ENCODE measurements at regions not wholly inside any gene's neighbourhood (a gene's known extent, or its start where the extent isn't known, plus 50 kb on each side); places are given as distances from the start of the nearest gene placed in this dataset.

DNA sequence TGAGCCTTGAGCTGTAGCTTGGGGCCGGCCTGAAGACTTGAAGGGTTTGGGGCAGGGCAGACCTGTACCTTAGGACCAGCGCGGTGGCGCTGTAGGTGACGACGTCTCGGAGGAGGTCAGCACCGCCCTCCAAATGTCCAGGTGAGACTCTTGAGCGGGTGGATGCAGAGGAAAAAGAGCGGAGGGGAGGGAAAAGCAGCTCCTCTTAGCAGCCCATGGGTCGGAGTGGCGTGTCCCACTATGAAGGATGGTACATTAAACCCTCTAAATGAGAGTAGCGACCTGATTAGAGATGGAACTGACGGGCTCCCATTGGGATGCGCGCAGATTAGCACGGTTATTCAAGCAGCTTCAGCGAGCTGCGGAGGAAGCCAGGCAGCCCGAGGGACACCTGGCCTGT, 77.0 kb upstream of the MAP1LC3B2 start:
- Histone ChIP-seq H3K27me3 (ENCODE audit: control insufficient read depth in 4 of 4, insufficient read depth in 4 of 4, low read length in 3 of 4) (no peaks in the 10 kb centered on the region), H3K36me3 (ENCODE audit: control insufficient read depth in 4 of 4, insufficient read depth in 3 of 4, low read depth in 1 of 4, low read length in 3 of 4) (no peaks in the 10 kb centered on the region), H3K9me3 (ENCODE audit: control insufficient read depth in 4 of 4, low read length in 3 of 4) (no peaks in the 10 kb centered on the region), H3K9ac (ENCODE audit: low read depth in 1 of 2, low read length in 2 of 2) (no peak overlapping the region), H3K4me1 (ENCODE audit: control insufficient read depth in 4 of 4, insufficient read depth in 4 of 4, low read length in 3 of 4) (no peaks in the 10 kb centered on the region), H3K27ac (ENCODE audit: low read depth in 1 of 2, low read length in 2 of 2) (no peak overlapping the region), H3K4me3 (ENCODE audit: low read depth in 1 of 3, low read length in 3 of 3) (no peak overlapping the region)
- WGBS, result 77% methylated on average over 20 of the region's 20 CpGs
- TF ChIP-seq FOXA1 (IDR thresholded peaks at IDR 0.05) (no peak), EGR1 (IDR thresholded peaks at IDR 0.05; ENCODE audit: low read depth in 2 of 2) (no peak), RXRA (IDR thresholded peaks at IDR 0.05) (no peak), JUND (IDR thresholded peaks at IDR 0.05) (no peak), YY1 (IDR thresholded peaks at IDR 0.05) (no peak), HNF4G (IDR thresholded peaks at IDR 0.05) (no peak), HNF4A (conservative IDR thresholded peaks at IDR 0.05) (no peak), RAD21 (IDR thresholded peaks at IDR 0.05) (no peak), NR2F2 (IDR thresholded peaks at IDR 0.05) (no peak), SP1 (IDR thresholded peaks at IDR 0.05) (no peak)
- TF ChIP-seq, protein P1, sequence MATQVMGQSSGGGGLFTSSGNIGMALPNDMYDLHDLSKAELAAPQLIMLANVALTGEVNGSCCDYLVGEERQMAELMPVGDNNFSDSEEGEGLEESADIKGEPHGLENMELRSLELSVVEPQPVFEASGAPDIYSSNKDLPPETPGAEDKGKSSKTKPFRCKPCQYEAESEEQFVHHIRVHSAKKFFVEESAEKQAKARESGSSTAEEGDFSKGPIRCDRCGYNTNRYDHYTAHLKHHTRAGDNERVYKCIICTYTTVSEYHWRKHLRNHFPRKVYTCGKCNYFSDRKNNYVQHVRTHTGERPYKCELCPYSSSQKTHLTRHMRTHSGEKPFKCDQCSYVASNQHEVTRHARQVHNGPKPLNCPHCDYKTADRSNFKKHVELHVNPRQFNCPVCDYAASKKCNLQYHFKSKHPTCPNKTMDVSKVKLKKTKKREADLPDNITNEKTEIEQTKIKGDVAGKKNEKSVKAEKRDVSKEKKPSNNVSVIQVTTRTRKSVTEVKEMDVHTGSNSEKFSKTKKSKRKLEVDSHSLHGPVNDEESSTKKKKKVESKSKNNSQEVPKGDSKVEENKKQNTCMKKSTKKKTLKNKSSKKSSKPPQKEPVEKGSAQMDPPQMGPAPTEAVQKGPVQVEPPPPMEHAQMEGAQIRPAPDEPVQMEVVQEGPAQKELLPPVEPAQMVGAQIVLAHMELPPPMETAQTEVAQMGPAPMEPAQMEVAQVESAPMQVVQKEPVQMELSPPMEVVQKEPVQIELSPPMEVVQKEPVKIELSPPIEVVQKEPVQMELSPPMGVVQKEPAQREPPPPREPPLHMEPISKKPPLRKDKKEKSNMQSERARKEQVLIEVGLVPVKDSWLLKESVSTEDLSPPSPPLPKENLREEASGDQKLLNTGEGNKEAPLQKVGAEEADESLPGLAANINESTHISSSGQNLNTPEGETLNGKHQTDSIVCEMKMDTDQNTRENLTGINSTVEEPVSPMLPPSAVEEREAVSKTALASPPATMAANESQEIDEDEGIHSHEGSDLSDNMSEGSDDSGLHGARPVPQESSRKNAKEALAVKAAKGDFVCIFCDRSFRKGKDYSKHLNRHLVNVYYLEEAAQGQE (IDR thresholded peaks at IDR 0.05), result no peak
- TF ChIP-seq, protein P2, sequence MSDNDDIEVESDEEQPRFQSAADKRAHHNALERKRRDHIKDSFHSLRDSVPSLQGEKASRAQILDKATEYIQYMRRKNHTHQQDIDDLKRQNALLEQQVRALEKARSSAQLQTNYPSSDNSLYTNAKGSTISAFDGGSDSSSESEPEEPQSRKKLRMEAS (IDR thresholded peaks at IDR 0.05), result no peak
- TF ChIP-seq, protein P3, sequence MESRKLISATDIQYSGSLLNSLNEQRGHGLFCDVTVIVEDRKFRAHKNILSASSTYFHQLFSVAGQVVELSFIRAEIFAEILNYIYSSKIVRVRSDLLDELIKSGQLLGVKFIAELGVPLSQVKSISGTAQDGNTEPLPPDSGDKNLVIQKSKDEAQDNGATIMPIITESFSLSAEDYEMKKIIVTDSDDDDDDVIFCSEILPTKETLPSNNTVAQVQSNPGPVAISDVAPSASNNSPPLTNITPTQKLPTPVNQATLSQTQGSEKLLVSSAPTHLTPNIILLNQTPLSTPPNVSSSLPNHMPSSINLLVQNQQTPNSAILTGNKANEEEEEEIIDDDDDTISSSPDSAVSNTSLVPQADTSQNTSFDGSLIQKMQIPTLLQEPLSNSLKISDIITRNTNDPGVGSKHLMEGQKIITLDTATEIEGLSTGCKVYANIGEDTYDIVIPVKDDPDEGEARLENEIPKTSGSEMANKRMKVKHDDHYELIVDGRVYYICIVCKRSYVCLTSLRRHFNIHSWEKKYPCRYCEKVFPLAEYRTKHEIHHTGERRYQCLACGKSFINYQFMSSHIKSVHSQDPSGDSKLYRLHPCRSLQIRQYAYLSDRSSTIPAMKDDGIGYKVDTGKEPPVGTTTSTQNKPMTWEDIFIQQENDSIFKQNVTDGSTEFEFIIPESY (IDR thresholded peaks at IDR 0.05), result no peak
- no peak for DNase-seq (ENCODE audit: low spot score)

DNA sequence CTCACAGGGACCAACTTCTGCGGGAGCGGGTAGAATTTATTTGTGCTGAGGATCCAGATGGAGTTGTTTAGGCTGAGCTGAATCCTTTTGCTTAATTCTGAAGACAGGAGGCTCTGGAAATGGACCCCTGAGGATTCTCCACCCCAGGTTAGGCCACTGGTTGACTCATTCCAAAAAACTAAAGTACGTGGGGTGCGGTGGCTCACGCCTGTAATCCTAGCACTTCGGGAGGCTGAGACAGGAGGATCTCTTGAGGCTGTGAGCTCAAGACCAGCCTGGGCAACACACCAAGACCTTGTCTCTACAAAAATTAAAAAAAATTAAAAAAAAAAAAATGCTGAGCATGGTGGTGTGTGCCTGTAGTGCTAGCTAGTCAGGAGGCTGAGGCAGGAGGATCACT, 76.3 kb upstream of the MAP1LC3B2 start:
- TF ChIP-seq, protein P3 (IDR thresholded peaks at IDR 0.05), result no peak
- TF ChIP-seq, protein P4, sequence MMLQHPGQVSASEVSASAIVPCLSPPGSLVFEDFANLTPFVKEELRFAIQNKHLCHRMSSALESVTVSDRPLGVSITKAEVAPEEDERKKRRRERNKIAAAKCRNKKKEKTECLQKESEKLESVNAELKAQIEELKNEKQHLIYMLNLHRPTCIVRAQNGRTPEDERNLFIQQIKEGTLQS (IDR thresholded peaks at IDR 0.05), result no peak
- TF ChIP-seq SP1 (IDR thresholded peaks at IDR 0.05), result no peak
- TF ChIP-seq, protein P2 (IDR thresholded peaks at IDR 0.05), result no peak
- TF ChIP-seq YY1 (IDR thresholded peaks at IDR 0.05), result no peak
- no peak for TF ChIP-seq FOXA2 (IDR thresholded peaks at IDR 0.05)
- no peak for TF ChIP-seq HNF4A (conservative IDR thresholded peaks at IDR 0.05)
- TF ChIP-seq, protein P1 (IDR thresholded peaks at IDR 0.05), result no peak
- TF ChIP-seq FOXA1 (IDR thresholded peaks at IDR 0.05), result no peak
- no peak for TF ChIP-seq NR2F2 (IDR thresholded peaks at IDR 0.05)
- TF ChIP-seq, protein P5, sequence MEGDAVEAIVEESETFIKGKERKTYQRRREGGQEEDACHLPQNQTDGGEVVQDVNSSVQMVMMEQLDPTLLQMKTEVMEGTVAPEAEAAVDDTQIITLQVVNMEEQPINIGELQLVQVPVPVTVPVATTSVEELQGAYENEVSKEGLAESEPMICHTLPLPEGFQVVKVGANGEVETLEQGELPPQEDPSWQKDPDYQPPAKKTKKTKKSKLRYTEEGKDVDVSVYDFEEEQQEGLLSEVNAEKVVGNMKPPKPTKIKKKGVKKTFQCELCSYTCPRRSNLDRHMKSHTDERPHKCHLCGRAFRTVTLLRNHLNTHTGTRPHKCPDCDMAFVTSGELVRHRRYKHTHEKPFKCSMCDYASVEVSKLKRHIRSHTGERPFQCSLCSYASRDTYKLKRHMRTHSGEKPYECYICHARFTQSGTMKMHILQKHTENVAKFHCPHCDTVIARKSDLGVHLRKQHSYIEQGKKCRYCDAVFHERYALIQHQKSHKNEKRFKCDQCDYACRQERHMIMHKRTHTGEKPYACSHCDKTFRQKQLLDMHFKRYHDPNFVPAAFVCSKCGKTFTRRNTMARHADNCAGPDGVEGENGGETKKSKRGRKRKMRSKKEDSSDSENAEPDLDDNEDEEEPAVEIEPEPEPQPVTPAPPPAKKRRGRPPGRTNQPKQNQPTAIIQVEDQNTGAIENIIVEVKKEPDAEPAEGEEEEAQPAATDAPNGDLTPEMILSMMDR (IDR thresholded peaks at IDR 0.05; ENCODE audit: low read depth, low read length, missing input control), result no peak
- TF ChIP-seq EGR1 (IDR thresholded peaks at IDR 0.05; ENCODE audit: low read depth in 2 of 2), result no peak
- no peak for TF ChIP-seq TAF1 (conservative IDR thresholded peaks at IDR 0.05)
- TF ChIP-seq GABPA (IDR thresholded peaks at IDR 0.05 in 1 of 2, conservative IDR thresholded peaks at IDR 0.05 in 1 of 2), result no peak
- no peak for TF ChIP-seq RAD21 (IDR thresholded peaks at IDR 0.05)
- no peak for TF ChIP-seq JUND (IDR thresholded peaks at IDR 0.05)
- H3K27me3 ChIP-seq (ENCODE audit: control insufficient read depth in 4 of 4, insufficient read depth in 4 of 4, low read length in 3 of 4), result no peaks in the 10 kb centered on the region
- no peak overlapping the region for H3K9ac ChIP-seq (ENCODE audit: low read depth in 1 of 2, low read length in 2 of 2)
- H3K27ac ChIP-seq (ENCODE audit: low read depth in 1 of 2, low read length in 2 of 2), result no peak overlapping the region
- 96% methylated on average over 6 of the region's 6 CpGs for WGBS
- DNase-seq (ENCODE audit: low spot score), result no peak
- peaks cover 0 to 3% (median 0%) of the 10 kb centered on the region in 4 donors for H3K9me3 ChIP-seq (ENCODE audit: control insufficient read depth in 4 of 4, low read length in 3 of 4)
- H3K4me1 ChIP-seq (ENCODE audit: control insufficient read depth in 4 of 4, insufficient read depth in 4 of 4, low read length in 3 of 4), result no peaks in the 10 kb centered on the region
- H3K36me3 ChIP-seq (ENCODE audit: control insufficient read depth in 4 of 4, insufficient read depth in 3 of 4, low read depth in 1 of 4, low read length in 3 of 4), result no peaks in the 10 kb centered on the region
- H3K4me3 ChIP-seq (ENCODE audit: low read depth in 1 of 3, low read length in 3 of 3), result no peak overlapping the region
